Stimulated activated CD4-positive, alpha-beta T cell treated with anti-CD3 and anti-CD28 coated beads, Interleukin-15, amount 100 ng/mL, for 1 hour (primary cell): ENCODE measurements at regions not wholly inside any gene's neighbourhood (a gene's known extent, or its start where the extent isn't known, plus 50 kb on each side); places are given as distances from the start of the nearest gene placed in this dataset.
"Not testable (repeated sequence)": the region's sequence is repeated elsewhere in the genome, so short reads cannot be mapped to it uniquely, and the experiment has no call there.

ENCODE experiments used
- DNase-seq, 2 donors: peaks; one replicate each; pipeline ENCODE4 v3.0.0-alpha.2; 2020; ENCODE audit warnings: low read depth in 1 of 2, low spot score in 1 of 2

- no peak for DNase-seq
These were observed 60.2 kb downstream of the GLUL start for GRCh38 chr1:182331387-182331786.

- no peak for DNase-seq
These were observed 61.3 kb downstream of the GLUL start for GRCh38 chr1:182330303-182330702.

- no peak for DNase-seq
These were observed 62.1 kb downstream of the GLUL start for GRCh38 chr1:182329471-182329870.

GRCh38 chr1:182328591-182328990, 63.0 kb downstream of the GLUL start:
- no peak for DNase-seq

GRCh38 chr1:182325339-182325738, 66.3 kb downstream of the GLUL start:
- no peak for DNase-seq

- DNase-seq = not testable (repeated sequence)
These were observed 70.1 kb downstream of the GLUL start for GRCh38 chr1:182321532-182321931.

GRCh38 chr1:182317611-182318161, 73.9 kb downstream of the GLUL start:
- DNase-seq = no peak

- not testable (repeated sequence) for DNase-seq
These were observed 75.1 kb downstream of the GLUL start for GRCh38 chr1:182316454-182316853.

- no peak for DNase-seq
These were observed 76.4 kb downstream of the GLUL start for GRCh38 chr1:182315167-182315556.

GRCh38 chr1:182309631-182310351, 81.8 kb downstream of the GLUL start:
- no peak for DNase-seq

GRCh38 chr1:182308826-182309225, 82.8 kb downstream of the GLUL start:
- DNase-seq = no peak

- DNase-seq = not testable (repeated sequence)
These were observed 84.1 kb downstream of the GLUL start for GRCh38 chr1:182307486-182307885.

GRCh38 chr1:182305861-182306260, 85.7 kb downstream of the GLUL start:
- DNase-seq = no peak

- DNase-seq = no peak
These were observed 87.0 kb downstream of the GLUL start for GRCh38 chr1:182304627-182305026.

GRCh38 chr1:182304218-182304617, 87.4 kb downstream of the GLUL start:
- DNase-seq = no peak

- DNase-seq = no peak
These were observed 87.8 kb downstream of the GLUL start for GRCh38 chr1:182303778-182304177.

- DNase-seq = no peak
These were observed 90.0 kb downstream of the GLUL start for GRCh38 chr1:182301467-182302198.

- no peak for DNase-seq
These were observed 90.6 kb downstream of the GLUL start for GRCh38 chr1:182301026-182301436.

GRCh38 chr1:182299728-182300616, 91.6 kb downstream of the GLUL start:
- no peak for DNase-seq

GRCh38 chr1:182299054-182299727, 92.4 kb downstream of the GLUL start:
- DNase-seq = not testable (repeated sequence)

GRCh38 chr1:182297335-182297734, 94.3 kb downstream of the GLUL start:
- no peak for DNase-seq
